Endothelial cell of umbilical vein (primary cell): ENCODE measurements at regions not wholly inside any gene's neighbourhood (a gene's known extent, or its start where the extent isn't known, plus 50 kb on each side); places are given as distances from the start of the nearest gene placed in this dataset.

ENCODE experiments used
- BruUV-seq: library from RNA; stranded (reverse); fragments of 400-500 nt; replicated peaks from 2 replicates; lab custom pipeline; 2021; lab: Mats Ljungman, UMichigan
- CTCF ChIA-PET: fragments of 300-600, 350-600 bp; sonication (Branson Sonifier 250); formaldehyde crosslinking; loops from one replicate; lab custom pipeline; 2021; ENCODE audit warnings: antibody characterized with exemption, inconsistent platforms; lab: Charles Lee
- POLR2A ChIA-PET: fragments of 300-600, 350-600 bp; sonication (Branson Sonifier 250); formaldehyde crosslinking; loops from one replicate; lab custom pipeline; 2021; ENCODE audit warnings: antibody characterized with exemption, inconsistent platforms; lab: Charles Lee
- DNase-seq: peaks from one replicate; pipeline ENCODE4 v3.0.0-alpha.2; 2011; ENCODE audit warnings: low read depth, low spot score
- FAIRE-seq: peaks from 2 replicates; lab custom pipeline; 2011; peaks lifted over from hg19 to GRCh38; lab: Jason Lieb, UNC
- H2AFZ ChIP-seq: 2 replicates; pipeline ENCODE4 v1.6.0; 2012; ENCODE audit warnings: low read depth, low read length, control low read depth, inconsistent platforms
- H3K27ac ChIP-seq: 2 replicates; pipeline ENCODE4 v1.5.1; 2011; ENCODE audit warnings: low read depth, mild to moderate bottlenecking, control low read depth, low read length, moderate library complexity; ENCODE audit not compliant: insufficient read depth
- H3K27me3 ChIP-seq, 2 experiments: 2 replicates each; pipeline versions ENCODE4 v1.6.0 to v1.6.1; 2011; ENCODE audit warnings: low read length in 2 of 2, mixed read lengths in 1 of 2; ENCODE audit not compliant: control insufficient read depth in 2 of 2, insufficient read depth in 2 of 2
- H3K36me3 ChIP-seq, 2 experiments: 2 replicates in 1 of 2; 3 replicates in 1 of 2; pipeline ENCODE4 v1.5.1; 2011; ENCODE audit warnings: low read length in 2 of 2, mild to moderate bottlenecking in 1 of 2, moderate library complexity in 1 of 2; ENCODE audit not compliant: control insufficient read depth in 2 of 2, insufficient read depth in 2 of 2; ENCODE audit errors: extremely low read depth in 1 of 2
- H3K4me1 ChIP-seq: 3 replicates; pipeline ENCODE4 v1.5.1; 2011; ENCODE audit warnings: mild to moderate bottlenecking, low read length; ENCODE audit not compliant: control insufficient read depth, insufficient read depth; ENCODE audit errors: extremely low read depth
- H3K4me2 ChIP-seq: 2 replicates; pipeline ENCODE4 v1.6.1; 2011; ENCODE audit warnings: low read length, control low read depth, mixed read lengths; ENCODE audit not compliant: insufficient read depth
- H3K4me3 ChIP-seq, 3 experiments: fragments of 200-600 bp in 1 of 3; sonication (generic), shearing (Covaris generic) in 1 of 3; replicated peaks in 1 of 3; 2 replicates each; pipeline ENCODE4 v1.5.1; 2011 to 2016; ENCODE audit warnings: control low read depth in 3 of 3, low read length in 3 of 3, mild to moderate bottlenecking in 2 of 3, inconsistent platforms in 1 of 3, low read depth in 1 of 3, moderate library complexity in 1 of 3; ENCODE audit not compliant: insufficient read depth in 1 of 3
- H3K79me2 ChIP-seq: 2 replicates; pipeline ENCODE4 v1.6.0; 2012; ENCODE audit warnings: low read length, inconsistent platforms; ENCODE audit not compliant: control insufficient read depth, insufficient read depth
- H3K9ac ChIP-seq: replicated peaks from 2 replicates; pipeline ENCODE3; 2011; ENCODE audit warnings: low read length, control low read depth; ENCODE audit not compliant: insufficient read depth; ENCODE audit errors: extremely low read depth
- H3K9me1 ChIP-seq: replicated peaks from 3 replicates; pipeline ENCODE4 v1.6.0; 2011; ENCODE audit warnings: mild to moderate bottlenecking, low read length; ENCODE audit not compliant: control insufficient read depth, insufficient read depth; ENCODE audit errors: extremely low read depth
- H3K9me3 ChIP-seq: replicated peaks from 2 replicates; pipeline ENCODE4 v1.5.1; 2012; ENCODE audit warnings: low read length, inconsistent platforms; ENCODE audit not compliant: control insufficient read depth, insufficient read depth
- H4K20me1 ChIP-seq: replicated peaks from 2 replicates; pipeline ENCODE3; 2011; ENCODE audit warnings: mild to moderate bottlenecking, low read length; ENCODE audit not compliant: control insufficient read depth, insufficient read depth; ENCODE audit errors: extremely low read depth
- EZH2 ChIP-seq: IDR thresholded peaks from 2 replicates; pipeline ENCODE4 v1.6.1; 2012; ENCODE audit warnings: borderline replicate concordance, low read depth, mild to moderate bottlenecking, moderate library complexity, low read length, inconsistent platforms; ENCODE audit not compliant: severe bottlenecking
- FOS ChIP-seq: IDR thresholded peaks from 2 replicates; pipeline ENCODE4 v1.6.1; 2011; ENCODE audit warnings: mild to moderate bottlenecking, low read length, moderate library complexity, borderline replicate concordance; ENCODE audit not compliant: insufficient read depth
- GATA2 ChIP-seq: IDR thresholded peaks from 2 replicates; pipeline ENCODE4 v1.7.0; 2011; ENCODE audit warnings: low read depth, mild to moderate bottlenecking, moderate library complexity, mixed read lengths, low read length; ENCODE audit not compliant: insufficient read length, insufficient read depth
- JUN ChIP-seq: IDR thresholded peaks from 2 replicates; pipeline ENCODE4 v1.6.1; 2011; ENCODE audit warnings: borderline replicate concordance, low read depth; ENCODE audit not compliant: insufficient read length, insufficient read depth
- MYC ChIP-seq: IDR thresholded peaks from one replicate; pipeline ENCODE4 v1.6.1; 2011; ENCODE audit warnings: mild to moderate bottlenecking, low read depth, low read length
- POLR2A ChIP-seq: IDR thresholded peaks from 2 replicates; pipeline ENCODE4 v1.6.1; 2012; ENCODE audit warnings: low read depth, mild to moderate bottlenecking, control low read depth, low read length
- POLR2AphosphoS5 ChIP-seq: IDR thresholded peaks from 2 replicates; pipeline ENCODE4 v1.6.1; 2012; ENCODE audit warnings: low read depth, mild to moderate bottlenecking, control low read depth, low read length, moderate library complexity; ENCODE audit not compliant: insufficient read depth
- dilution Hi-C: fragments of 300-500 bp; cut with MboI; formaldehyde crosslinking; loops from one replicate; pipeline ENCODE4 v1.15.0; 2019; ENCODE audit warnings: low sequenced_read_pairs; ENCODE audit not compliant: extremely low pct_ligation_motif_present
- intact Hi-C: fragments of 100-400 bp; cut with micrococcal nuclease; formaldehyde crosslinking; loops from one replicate; pipeline ENCODE4 v1.10.0; 2022
- TF ChIP-seq, protein P1 (sequence below), 2 donors: IDR thresholded peaks; 1 replicate in 1 of 2; 2 replicates in 1 of 2; pipeline ENCODE4 v1.5.1; 2011; ENCODE audit warnings: low read length in 2 of 2, mild to moderate bottlenecking in 2 of 2, moderate library complexity in 2 of 2, control low read depth in 1 of 2, inconsistent platforms in 1 of 2, low read depth in 1 of 2; ENCODE audit not compliant: insufficient read depth in 1 of 2; ENCODE audit errors: extremely low read depth in 1 of 2
- TF ChIP-seq, protein P2 (sequence below): IDR thresholded peaks from 2 replicates; pipeline ENCODE4 v1.6.1; 2011; ENCODE audit not compliant: insufficient read depth, insufficient read length

DNA sequence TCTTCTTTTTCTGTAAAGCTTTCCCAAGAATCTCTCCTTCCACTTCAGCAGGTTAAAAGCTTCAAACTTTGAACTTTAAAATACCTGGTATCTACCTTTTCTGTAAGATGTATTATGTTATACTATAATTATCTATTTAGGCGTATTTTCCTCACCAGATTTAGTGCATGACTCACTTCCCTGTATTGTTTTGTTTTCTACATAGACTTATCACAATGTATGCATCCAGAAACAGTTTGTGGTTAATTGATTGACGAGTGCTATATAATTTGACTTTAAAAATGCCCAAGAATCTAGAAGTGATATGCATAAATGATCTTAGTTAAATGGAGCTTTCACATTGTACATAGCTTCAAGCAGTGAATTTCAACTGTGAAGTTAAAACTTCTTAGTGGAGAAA lies 473.9 kb upstream of the CDH2 start:
- POLR2A ChIA-PET, result interaction anchor here (0.7 kb wide), 1 partner anchor 474 kb away, joined by 4 read pairs; the partner anchor contains the start of gene CDH2

More for the DNA sequence above, 473.9 kb upstream of the CDH2 start:
- peak overlapping the region; percentile 59 for H3K4me2 ChIP-seq
- H3K27ac ChIP-seq, result no peak overlapping the region
- H2AFZ ChIP-seq, result no peak overlapping the region
- no peaks in the 10 kb centered on the region for H4K20me1 ChIP-seq
- FAIRE-seq (no peak), DNase-seq (peak; percentile 59)
- dilution Hi-C loops (no loop called here), intact Hi-C loops (loop anchor here (1.0 kb wide), 1 partner anchor 143 kb away; no protein-coding TSS in a partner anchor)
- peaks cover 6% of the 10 kb centered on the region for H3K4me1 ChIP-seq
- H3K9me3 ChIP-seq, result no peaks in the 10 kb centered on the region
- no peaks in the 10 kb centered on the region for H3K79me2 ChIP-seq
- CTCF ChIA-PET, result interaction anchor here (1.2 kb wide), 1 partner anchor 14 kb away, joined by 3 read pairs; no protein-coding TSS in a partner anchor
- H3K4me3 ChIP-seq, result no peak overlapping the region
- no peak overlapping the region for H3K9ac ChIP-seq
- TF ChIP-seq EZH2 (no peak), FOS (peak; percentile 73), GATA2 (peak; percentile 33), JUN (peak; percentile 64), POLR2AphosphoS5 (no peak), POLR2A (no peak), MYC (no peak)
- TF ChIP-seq, protein P1, sequence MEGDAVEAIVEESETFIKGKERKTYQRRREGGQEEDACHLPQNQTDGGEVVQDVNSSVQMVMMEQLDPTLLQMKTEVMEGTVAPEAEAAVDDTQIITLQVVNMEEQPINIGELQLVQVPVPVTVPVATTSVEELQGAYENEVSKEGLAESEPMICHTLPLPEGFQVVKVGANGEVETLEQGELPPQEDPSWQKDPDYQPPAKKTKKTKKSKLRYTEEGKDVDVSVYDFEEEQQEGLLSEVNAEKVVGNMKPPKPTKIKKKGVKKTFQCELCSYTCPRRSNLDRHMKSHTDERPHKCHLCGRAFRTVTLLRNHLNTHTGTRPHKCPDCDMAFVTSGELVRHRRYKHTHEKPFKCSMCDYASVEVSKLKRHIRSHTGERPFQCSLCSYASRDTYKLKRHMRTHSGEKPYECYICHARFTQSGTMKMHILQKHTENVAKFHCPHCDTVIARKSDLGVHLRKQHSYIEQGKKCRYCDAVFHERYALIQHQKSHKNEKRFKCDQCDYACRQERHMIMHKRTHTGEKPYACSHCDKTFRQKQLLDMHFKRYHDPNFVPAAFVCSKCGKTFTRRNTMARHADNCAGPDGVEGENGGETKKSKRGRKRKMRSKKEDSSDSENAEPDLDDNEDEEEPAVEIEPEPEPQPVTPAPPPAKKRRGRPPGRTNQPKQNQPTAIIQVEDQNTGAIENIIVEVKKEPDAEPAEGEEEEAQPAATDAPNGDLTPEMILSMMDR (IDR thresholded peaks at IDR 0.05; ENCODE audit: extremely low read depth in 1 of 2, insufficient read depth in 1 of 2, low read depth in 1 of 2, low read length in 2 of 2), result no peak
- TF ChIP-seq, protein P2, sequence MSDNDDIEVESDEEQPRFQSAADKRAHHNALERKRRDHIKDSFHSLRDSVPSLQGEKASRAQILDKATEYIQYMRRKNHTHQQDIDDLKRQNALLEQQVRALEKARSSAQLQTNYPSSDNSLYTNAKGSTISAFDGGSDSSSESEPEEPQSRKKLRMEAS, result no peak
- no peaks in the 10 kb centered on the region for H3K36me3 ChIP-seq
- no peaks in the 10 kb centered on the region for H3K9me1 ChIP-seq
- no peaks in the 10 kb centered on the region for H3K27me3 ChIP-seq
- BruUV-seq, result no TSS peak
